ENCODE measurements at regions not wholly inside any gene's neighbourhood (a gene's known extent, or its start where the extent isn't known, plus 50 kb on each side); places are given as distances from the start of the nearest gene placed in this dataset.

GRCh38 chr12:3966376-3966775 is 93.2 kb upstream of the PARP11 start:
- Histone ChIP-seq H3K4me3 (no peak overlapping the region), H3K4me1 (no peaks in the 10 kb centered on the region), H3K27me3 (no peaks in the 10 kb centered on the region), H3K36me3 (no peaks in the 10 kb centered on the region), H3K9me3 (no peaks in the 10 kb centered on the region), H3K27ac (no peak overlapping the region)
- TF ChIP-seq, protein P1, sequence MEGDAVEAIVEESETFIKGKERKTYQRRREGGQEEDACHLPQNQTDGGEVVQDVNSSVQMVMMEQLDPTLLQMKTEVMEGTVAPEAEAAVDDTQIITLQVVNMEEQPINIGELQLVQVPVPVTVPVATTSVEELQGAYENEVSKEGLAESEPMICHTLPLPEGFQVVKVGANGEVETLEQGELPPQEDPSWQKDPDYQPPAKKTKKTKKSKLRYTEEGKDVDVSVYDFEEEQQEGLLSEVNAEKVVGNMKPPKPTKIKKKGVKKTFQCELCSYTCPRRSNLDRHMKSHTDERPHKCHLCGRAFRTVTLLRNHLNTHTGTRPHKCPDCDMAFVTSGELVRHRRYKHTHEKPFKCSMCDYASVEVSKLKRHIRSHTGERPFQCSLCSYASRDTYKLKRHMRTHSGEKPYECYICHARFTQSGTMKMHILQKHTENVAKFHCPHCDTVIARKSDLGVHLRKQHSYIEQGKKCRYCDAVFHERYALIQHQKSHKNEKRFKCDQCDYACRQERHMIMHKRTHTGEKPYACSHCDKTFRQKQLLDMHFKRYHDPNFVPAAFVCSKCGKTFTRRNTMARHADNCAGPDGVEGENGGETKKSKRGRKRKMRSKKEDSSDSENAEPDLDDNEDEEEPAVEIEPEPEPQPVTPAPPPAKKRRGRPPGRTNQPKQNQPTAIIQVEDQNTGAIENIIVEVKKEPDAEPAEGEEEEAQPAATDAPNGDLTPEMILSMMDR (IDR thresholded peaks at IDR 0.05): no peak
- no peak for TF ChIP-seq POLR2A (IDR thresholded peaks at IDR 0.05)
- DNase-seq: no peak
- intact Hi-C loops (cut with DNase I; ENCODE audit: low total_unique reads): no loop called here

DNA sequence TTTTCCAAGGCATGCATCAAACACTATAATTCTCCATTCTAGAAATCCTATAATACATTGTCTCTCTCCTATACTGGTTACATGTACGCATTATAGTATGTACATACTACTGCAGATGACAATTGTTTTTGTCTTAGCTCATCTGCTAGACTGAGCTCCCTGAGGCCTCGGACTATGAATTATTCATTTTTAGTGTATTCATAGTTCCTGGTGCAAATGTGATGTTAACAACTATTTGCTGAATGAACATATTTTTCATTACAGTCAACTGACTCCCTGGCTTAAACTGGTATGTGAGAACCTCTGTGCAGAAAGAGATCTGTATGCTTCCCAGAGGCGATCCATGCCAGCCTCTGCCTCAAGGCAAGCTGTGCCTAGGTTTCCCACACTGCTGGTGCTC is 91.8 kb upstream of the PARP11 start:
- TF ChIP-seq POLR2A (IDR thresholded peaks at IDR 0.05): no peak
- intact Hi-C loops (cut with DNase I; ENCODE audit: low total_unique reads): no loop called here
- Histone ChIP-seq H3K4me1 (no peaks in the 10 kb centered on the region), H3K27me3 (no peaks in the 10 kb centered on the region), H3K4me3 (no peak overlapping the region), H3K27ac (no peak overlapping the region), H3K9me3 (no peaks in the 10 kb centered on the region), H3K36me3 (no peaks in the 10 kb centered on the region)
- no peak for DNase-seq

DNA sequence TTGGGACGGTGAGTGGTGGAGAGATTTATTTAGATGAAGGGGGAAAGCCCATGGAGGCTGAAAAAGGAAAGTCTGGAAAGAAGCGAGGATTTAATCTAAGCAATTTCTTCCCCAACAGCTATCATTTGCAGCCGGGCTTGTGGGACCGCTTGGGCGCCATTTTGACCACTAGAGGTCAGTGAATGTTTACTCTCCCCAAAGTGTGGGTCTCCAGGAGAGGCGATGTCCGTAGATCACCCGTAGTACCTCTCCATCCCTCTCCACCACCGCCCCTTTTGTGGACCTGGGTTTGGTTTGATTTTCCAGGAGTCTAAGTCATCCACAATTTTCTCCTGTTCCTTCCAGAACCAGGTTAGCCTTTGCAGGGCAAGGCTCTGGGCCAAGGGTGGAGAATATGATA is 91.2 kb upstream of the PARP11 start:
- intact Hi-C loops (cut with DNase I; ENCODE audit: low total_unique reads): no loop called here
- no peaks in the 10 kb centered on the region for H3K4me1 ChIP-seq
- no peak overlapping the region for H3K27ac ChIP-seq
- H3K27me3 ChIP-seq: no peaks in the 10 kb centered on the region
- no peaks in the 10 kb centered on the region for H3K36me3 ChIP-seq
- TF ChIP-seq POLR2A (IDR thresholded peaks at IDR 0.05): no peak
- TF ChIP-seq, protein P1 (IDR thresholded peaks at IDR 0.05): peak in 1 of 4 experiments; percentile 8
- H3K9me3 ChIP-seq: no peaks in the 10 kb centered on the region
- H3K4me3 ChIP-seq: no peak overlapping the region
- no peak for DNase-seq

DNA sequence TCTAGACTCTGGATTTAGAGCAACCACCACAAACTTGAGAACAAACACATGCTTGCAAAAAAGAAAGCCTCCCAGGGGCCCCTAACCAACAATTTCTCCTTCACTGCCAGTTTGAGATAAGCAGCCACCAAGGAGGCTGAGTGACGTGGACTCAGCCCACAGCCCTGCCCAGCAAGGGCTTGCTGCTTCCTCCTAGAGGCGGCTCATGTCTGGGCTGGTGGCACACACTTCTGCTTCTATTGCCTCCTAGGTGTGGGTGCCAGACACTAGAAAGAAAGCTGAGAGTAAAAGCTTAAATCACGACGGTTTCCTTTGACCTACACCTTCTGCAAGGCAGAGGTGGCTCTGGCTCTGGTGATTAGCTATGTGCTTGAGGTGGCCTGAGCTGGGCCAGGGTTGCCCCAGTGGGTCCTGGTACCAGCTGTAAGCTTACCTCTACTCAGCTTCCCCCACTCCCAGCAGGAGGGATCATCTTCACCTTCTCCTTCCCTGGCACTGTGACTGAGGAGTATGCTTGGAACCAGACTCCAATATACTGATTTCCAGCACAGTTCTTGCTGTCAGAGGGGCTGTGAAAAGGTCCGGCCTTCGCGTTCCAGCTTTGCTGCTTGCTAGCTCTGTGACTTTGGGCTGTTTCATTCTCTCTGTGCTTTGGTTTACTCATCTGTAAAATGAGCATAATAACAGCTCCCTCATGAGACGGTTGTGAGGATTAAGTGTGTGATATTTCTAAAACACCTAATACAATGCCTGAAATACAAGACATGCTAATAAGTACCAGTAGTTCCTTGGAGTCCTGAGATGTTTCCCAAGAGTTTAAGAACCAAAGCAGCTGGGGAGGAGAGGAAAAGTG is 89.7 kb upstream of the PARP11 start:
- Histone ChIP-seq H3K27ac (no peak overlapping the region), H3K9me3 (no peaks in the 10 kb centered on the region), H3K36me3 (no peaks in the 10 kb centered on the region), H3K27me3 (no peaks in the 10 kb centered on the region), H3K4me1 (no peaks in the 10 kb centered on the region), H3K4me3 (no peak overlapping the region)
- TF ChIP-seq, protein P1 (IDR thresholded peaks at IDR 0.05): no peak
- no peak for TF ChIP-seq POLR2A (IDR thresholded peaks at IDR 0.05)
- DNase-seq: no peak
- intact Hi-C loops (cut with DNase I; ENCODE audit: low total_unique reads): no loop called here

GRCh38 chr12:3961591-3961990 is 88.4 kb upstream of the PARP11 start:
- H3K4me3 ChIP-seq: no peak overlapping the region

More at GRCh38 chr12:3961591-3961990, 88.4 kb upstream of the PARP11 start:
- no peak overlapping the region for H3K27ac ChIP-seq
- no peak for TF ChIP-seq POLR2A (IDR thresholded peaks at IDR 0.05)
- TF ChIP-seq, protein P1 (IDR thresholded peaks at IDR 0.05): no peak
- no peaks in the 10 kb centered on the region for H3K9me3 ChIP-seq
- no peak for DNase-seq
- H3K27me3 ChIP-seq: no peaks in the 10 kb centered on the region
- intact Hi-C loops (cut with DNase I; ENCODE audit: low total_unique reads): no loop called here
- H3K4me1 ChIP-seq: no peaks in the 10 kb centered on the region
- H3K36me3 ChIP-seq: no peaks in the 10 kb centered on the region

Data from uterus (tissue), 3 donors.